Hindlimb muscle (tissue), 1 donor: ENCODE measurements at regions not wholly inside any gene's neighbourhood (a gene's known extent, or its start where the extent isn't known, plus 50 kb on each side); places are given as distances from the start of the nearest gene placed in this dataset.
"Not testable (repeated sequence)": the region's sequence is repeated elsewhere in the genome, so short reads cannot be mapped to it uniquely, and the experiment has no call there.

Source experiments
- DNase-seq: peaks from one replicate; pipeline ENCODE4 v3.0.0-alpha.2; 2013

GRCh38 chr3:30531017-30531570 lies 75.3 kb upstream of the TGFBR2 start:
- DNase-seq, result no peak

GRCh38 chr3:30535525-30535924 lies 70.9 kb upstream of the TGFBR2 start:
- DNase-seq, result peak; percentile 38

- DNase-seq, result no peak
Observed at GRCh38 chr3:30538791-30539190, 67.6 kb upstream of the TGFBR2 start.

GRCh38 chr3:30539206-30539605 lies 67.2 kb upstream of the TGFBR2 start:
- no peak for DNase-seq

GRCh38 chr3:30539772-30540171 lies 66.6 kb upstream of the TGFBR2 start:
- DNase-seq, result no peak

- DNase-seq, result not testable (repeated sequence)
Observed at GRCh38 chr3:30541156-30541555, 65.2 kb upstream of the TGFBR2 start.

- no peak for DNase-seq
Observed at GRCh38 chr3:30542897-30543296, 63.5 kb upstream of the TGFBR2 start.

GRCh38 chr3:30544812-30545211 lies 61.6 kb upstream of the TGFBR2 start:
- no peak for DNase-seq

- no peak for DNase-seq
Observed at GRCh38 chr3:30546934-30547333, 59.5 kb upstream of the TGFBR2 start.

GRCh38 chr3:30547716-30548115 lies 58.7 kb upstream of the TGFBR2 start:
- DNase-seq, result no peak

- no peak for DNase-seq
Observed at GRCh38 chr3:30548600-30548999, 57.8 kb upstream of the TGFBR2 start.

- no peak for DNase-seq
Observed at GRCh38 chr3:30549600-30549999, 56.8 kb upstream of the TGFBR2 start.

GRCh38 chr3:30550246-30550645 lies 56.2 kb upstream of the TGFBR2 start:
- no peak for DNase-seq

- no peak for DNase-seq
Observed at GRCh38 chr3:30551266-30551665, 55.1 kb upstream of the TGFBR2 start.

- DNase-seq, result no peak
Observed at GRCh38 chr3:30551927-30552326, 54.5 kb upstream of the TGFBR2 start.

GRCh38 chr3:30553641-30554316 lies 52.6 kb upstream of the TGFBR2 start:
- no peak for DNase-seq

GRCh38 chr3:30554317-30554690 lies 52.1 kb upstream of the TGFBR2 start:
- DNase-seq, result no peak

- DNase-seq, result no peak
Observed at GRCh38 chr3:30555968-30556367, 50.4 kb upstream of the TGFBR2 start.
